Keratinocyte (primary cell): ENCODE measurements at regions not wholly inside any gene's neighbourhood (a gene's known extent, or its start where the extent isn't known, plus 50 kb on each side); places are given as distances from the start of the nearest gene placed in this dataset.

ENCODE experiments used
- DNase-seq: peaks from one replicate; pipeline ENCODE4 v3.0.0-alpha.2; 2011; ENCODE audit warnings: low read depth, missing footprints, low spot score
- FAIRE-seq: peaks from 2 replicates; lab custom pipeline; 2011; peaks lifted over from hg19 to GRCh38; lab: Jason Lieb, UNC
- H2AFZ ChIP-seq: 2 replicates; pipeline ENCODE4 v1.6.0; 2012; ENCODE audit warnings: low read length, control low read depth, inconsistent platforms; ENCODE audit not compliant: control insufficient read depth
- H3K27ac ChIP-seq: 2 replicates; pipeline ENCODE4 v1.5.1; 2011; ENCODE audit warnings: low read length; ENCODE audit not compliant: control insufficient read depth, insufficient read depth
- H3K27me3 ChIP-seq: 3 replicates; pipeline ENCODE4 v1.6.0; 2011; ENCODE audit warnings: low read length; ENCODE audit not compliant: control insufficient read depth, insufficient read depth; ENCODE audit errors: extremely low read depth
- H3K36me3 ChIP-seq, 2 experiments: 2 replicates in 1 of 2; 3 replicates in 1 of 2; pipeline ENCODE4 v1.5.1; 2011; ENCODE audit warnings: low read length in 2 of 2, mild to moderate bottlenecking in 1 of 2; ENCODE audit not compliant: control insufficient read depth in 2 of 2, insufficient read depth in 2 of 2; ENCODE audit errors: extremely low read depth in 1 of 2
- H3K4me1 ChIP-seq: 3 replicates; pipeline ENCODE4 v1.5.1; 2011; ENCODE audit warnings: low read length; ENCODE audit not compliant: control insufficient read depth, insufficient read depth; ENCODE audit errors: extremely low read depth
- H3K4me2 ChIP-seq: 3 replicates; pipeline ENCODE4 v1.6.0; 2011; ENCODE audit warnings: low read depth, low read length; ENCODE audit not compliant: control insufficient read depth, insufficient read depth; ENCODE audit errors: extremely low read depth
- H3K4me3 ChIP-seq, 3 experiments: fragments of 200-600 bp in 1 of 3; sonication (generic) in 1 of 3; 2 replicates in 2 of 3; 3 replicates in 1 of 3; pipeline ENCODE4 v1.5.1; 2011 to 2016; ENCODE audit warnings: low read length in 3 of 3, mild to moderate bottlenecking in 3 of 3, control low read depth in 2 of 3, inconsistent platforms in 1 of 3, low read depth in 1 of 3, mixed read lengths in 1 of 3, mixed run types in 1 of 3, moderate library complexity in 1 of 3; ENCODE audit not compliant: control insufficient read depth in 2 of 3, insufficient read depth in 2 of 3; ENCODE audit errors: extremely low read depth in 1 of 3
- H3K79me2 ChIP-seq: 2 replicates; pipeline ENCODE4 v1.6.0; 2012; ENCODE audit warnings: low read length; ENCODE audit not compliant: control insufficient read depth, insufficient read depth
- H3K9ac ChIP-seq: 3 replicates; pipeline ENCODE4 v1.6.0; 2011; ENCODE audit warnings: low read length; ENCODE audit not compliant: control insufficient read depth, insufficient read depth; ENCODE audit errors: extremely low read depth
- H3K9me1 ChIP-seq: 3 replicates; pipeline ENCODE4 v1.6.0; 2011; ENCODE audit warnings: low read length; ENCODE audit not compliant: control insufficient read depth, insufficient read depth; ENCODE audit errors: extremely low read depth
- H3K9me3 ChIP-seq: 2 replicates; pipeline ENCODE4 v1.5.1; 2012; ENCODE audit warnings: low read depth, low read length; ENCODE audit not compliant: control insufficient read depth
- H4K20me1 ChIP-seq: 3 replicates; pipeline ENCODE4 v1.6.0; 2011; ENCODE audit warnings: low read length; ENCODE audit not compliant: control insufficient read depth, insufficient read depth; ENCODE audit errors: extremely low read depth
- CTCF ChIP-seq, 3 experiments: IDR thresholded peaks in 1 of 3; conservative IDR thresholded peaks in 1 of 3; optimal IDR thresholded peaks in 1 of 3; 2 replicates in 2 of 3; 3 replicates in 1 of 3; pipeline versions ENCODE3 to v1.5.1; 2011; ENCODE audit warnings: low read length in 3 of 3, mild to moderate bottlenecking in 3 of 3, moderate library complexity in 2 of 3, control low read depth in 1 of 3, inconsistent platforms in 1 of 3; ENCODE audit not compliant: insufficient read depth in 2 of 3; ENCODE audit errors: extremely low read depth in 1 of 3
- EZH2 ChIP-seq: IDR thresholded peaks from one replicate; pipeline ENCODE4 v1.6.1; 2012; ENCODE audit warnings: inconsistent platforms, mild to moderate bottlenecking, low read length, moderate library complexity
- dilution Hi-C: fragments of 300-500 bp; cut with MboI; formaldehyde crosslinking; loops from one replicate; pipeline ENCODE4 v1.7.0; 2020; ENCODE audit warnings: low sequenced_read_pairs; ENCODE audit not compliant: extremely low pct_ligation_motif_present

- Histone ChIP-seq H4K20me1 (no peaks in the 10 kb centered on the region), H3K27me3 (no peaks in the 10 kb centered on the region), H3K36me3 (no peaks in the 10 kb centered on the region), H3K4me3 (no peak overlapping the region), H3K27ac (no peak overlapping the region), H3K4me2 (no peak overlapping the region), H3K9me3 (no peaks in the 10 kb centered on the region), H2AFZ (no peak overlapping the region), H3K4me1 (no peaks in the 10 kb centered on the region), H3K9me1 (no peaks in the 10 kb centered on the region), H3K79me2 (no peaks in the 10 kb centered on the region), H3K9ac (no peak overlapping the region)
- DNase-seq (no peak), FAIRE-seq (no peak)
- dilution Hi-C loops, result no loop called here
- TF ChIP-seq CTCF (optimal IDR thresholded peaks at IDR 0.05 in 1 of 3, IDR thresholded peaks at IDR 0.05 in 1 of 3, conservative IDR thresholded peaks at IDR 0.05 in 1 of 3; ENCODE audit: extremely low read depth in 1 of 3, insufficient read depth in 2 of 3, low read length in 3 of 3) (no peak), EZH2 (no peak)
Observed at GRCh38 chr2:34371711-34372110, 772.6 kb upstream of the FAM98A start.

GRCh38 chr2:34368304-34368703 is 769.2 kb upstream of the FAM98A start:
- no peak for DNase-seq
- dilution Hi-C loops, result no loop called here
- no peak for FAIRE-seq
- Histone ChIP-seq H3K4me1 (no peaks in the 10 kb centered on the region), H3K9me3 (no peaks in the 10 kb centered on the region), H4K20me1 (no peaks in the 10 kb centered on the region), H3K79me2 (no peaks in the 10 kb centered on the region), H3K4me3 (no peak overlapping the region), H3K36me3 (no peaks in the 10 kb centered on the region), H3K9me1 (no peaks in the 10 kb centered on the region), H3K4me2 (no peak overlapping the region), H3K27me3 (no peaks in the 10 kb centered on the region), H2AFZ (no peak overlapping the region), H3K27ac (no peak overlapping the region), H3K9ac (no peak overlapping the region)
- TF ChIP-seq EZH2 (no peak), CTCF (optimal IDR thresholded peaks at IDR 0.05 in 1 of 3, IDR thresholded peaks at IDR 0.05 in 1 of 3, conservative IDR thresholded peaks at IDR 0.05 in 1 of 3; ENCODE audit: extremely low read depth in 1 of 3, insufficient read depth in 2 of 3, low read length in 3 of 3) (no peak)
